HG03139 (cell line): ENCODE measurements at regions not wholly inside any gene's neighbourhood (a gene's known extent, or its start where the extent isn't known, plus 50 kb on each side); places are given as distances from the start of the nearest gene placed in this dataset.

Source experiments
- ATAC-seq: cut with Tn5 transposase; IDR thresholded peaks from one replicate; pipeline ENCODE4 v1.9.1; 2021; ENCODE audit not compliant: unreplicated experiment

GRCh38 chr20:50417484-50418235, 92.5 kb upstream of the PTPN1 start:
- no peak for ATAC-seq

- no peak for ATAC-seq
Measured at GRCh38 chr20:50418890-50419642, 91.1 kb upstream of the PTPN1 start.

- no peak for ATAC-seq
Measured at GRCh38 chr20:50420380-50420779, 89.8 kb upstream of the PTPN1 start.

- no peak for ATAC-seq
Measured at GRCh38 chr20:50421356-50422340, 88.5 kb upstream of the PTPN1 start.

- ATAC-seq, result no peak
Measured at GRCh38 chr20:50423758-50424157, 86.4 kb upstream of the PTPN1 start.

- ATAC-seq, result no peak
Measured at GRCh38 chr20:50425076-50425475, 85.1 kb upstream of the PTPN1 start.

- ATAC-seq, result no peak
Measured at GRCh38 chr20:50426866-50427718, 83.1 kb upstream of the PTPN1 start.

- no peak for ATAC-seq
Measured at GRCh38 chr20:50427719-50428083, 82.5 kb upstream of the PTPN1 start.

- no peak for ATAC-seq
Measured at GRCh38 chr20:50428097-50428828, 81.9 kb upstream of the PTPN1 start.

- ATAC-seq, result no peak
Measured at GRCh38 chr20:50429412-50429811, 80.8 kb upstream of the PTPN1 start.

- no peak for ATAC-seq
Measured at GRCh38 chr20:50431066-50431450, 79.1 kb upstream of the PTPN1 start.

- no peak for ATAC-seq
Measured at GRCh38 chr20:50433001-50433761, 77.0 kb upstream of the PTPN1 start.

GRCh38 chr20:50434321-50434652, 75.9 kb upstream of the PTPN1 start:
- ATAC-seq, result no peak

GRCh38 chr20:50434653-50435396, 75.4 kb upstream of the PTPN1 start:
- no peak for ATAC-seq

GRCh38 chr20:50435397-50436051, 74.7 kb upstream of the PTPN1 start:
- no peak for ATAC-seq

GRCh38 chr20:50436052-50436656, 74.0 kb upstream of the PTPN1 start:
- no peak for ATAC-seq

- no peak for ATAC-seq
Measured at GRCh38 chr20:50436696-50437095, 73.5 kb upstream of the PTPN1 start.

- no peak for ATAC-seq
Measured at GRCh38 chr20:50438986-50439407, 71.2 kb upstream of the PTPN1 start.
